Suprapubic skin (tissue), 3 donors: ENCODE measurements at regions not wholly inside any gene's neighbourhood (a gene's known extent, or its start where the extent isn't known, plus 50 kb on each side); places are given as distances from the start of the nearest gene placed in this dataset.

Experiments used
- POLR2A ChIP-seq, 2 donors: fragments of 450-650 bp; IDR thresholded peaks; one replicate each; pipeline ENCODE4 v1.6.1; 2017; ENCODE audit warnings: antibody characterized with exemption in 2 of 2, mild to moderate bottlenecking in 2 of 2, moderate library complexity in 2 of 2
- TF ChIP-seq, protein P1 (sequence below), 2 donors: fragments of 200-600 bp in 1 of 2; fragments of 450-650 bp in 1 of 2; sonication (generic) in 1 of 2; IDR thresholded peaks; one replicate each; pipeline ENCODE4 v1.5.1; 2016 to 2019; ENCODE audit warnings: antibody characterized with exemption in 2 of 2, mild to moderate bottlenecking in 1 of 2, moderate library complexity in 1 of 2

DNA sequence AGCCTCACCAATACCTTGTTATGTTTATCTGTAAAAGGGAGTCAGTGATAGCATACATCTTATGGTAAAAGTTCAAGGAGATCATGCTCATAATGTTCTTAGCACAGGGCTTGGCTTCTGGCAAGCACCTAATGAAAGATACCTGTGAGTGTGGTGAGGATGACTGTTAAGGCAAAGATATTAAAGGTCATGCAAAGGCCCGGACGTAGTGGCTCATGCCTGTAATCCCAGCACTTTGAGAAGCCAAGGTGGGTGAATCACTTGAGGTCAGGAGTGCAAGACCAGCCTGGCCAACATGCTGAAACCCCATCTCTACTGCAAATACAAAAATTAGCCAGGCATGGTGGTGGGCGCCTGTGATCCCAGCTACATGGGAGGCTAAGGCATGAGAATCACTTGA lies 425.9 kb upstream of the TBX3 start:
- TF ChIP-seq, protein P1, sequence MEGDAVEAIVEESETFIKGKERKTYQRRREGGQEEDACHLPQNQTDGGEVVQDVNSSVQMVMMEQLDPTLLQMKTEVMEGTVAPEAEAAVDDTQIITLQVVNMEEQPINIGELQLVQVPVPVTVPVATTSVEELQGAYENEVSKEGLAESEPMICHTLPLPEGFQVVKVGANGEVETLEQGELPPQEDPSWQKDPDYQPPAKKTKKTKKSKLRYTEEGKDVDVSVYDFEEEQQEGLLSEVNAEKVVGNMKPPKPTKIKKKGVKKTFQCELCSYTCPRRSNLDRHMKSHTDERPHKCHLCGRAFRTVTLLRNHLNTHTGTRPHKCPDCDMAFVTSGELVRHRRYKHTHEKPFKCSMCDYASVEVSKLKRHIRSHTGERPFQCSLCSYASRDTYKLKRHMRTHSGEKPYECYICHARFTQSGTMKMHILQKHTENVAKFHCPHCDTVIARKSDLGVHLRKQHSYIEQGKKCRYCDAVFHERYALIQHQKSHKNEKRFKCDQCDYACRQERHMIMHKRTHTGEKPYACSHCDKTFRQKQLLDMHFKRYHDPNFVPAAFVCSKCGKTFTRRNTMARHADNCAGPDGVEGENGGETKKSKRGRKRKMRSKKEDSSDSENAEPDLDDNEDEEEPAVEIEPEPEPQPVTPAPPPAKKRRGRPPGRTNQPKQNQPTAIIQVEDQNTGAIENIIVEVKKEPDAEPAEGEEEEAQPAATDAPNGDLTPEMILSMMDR (IDR thresholded peaks at IDR 0.05): no peak
- no peak for TF ChIP-seq POLR2A (IDR thresholded peaks at IDR 0.05)
